Caco-2 (cell line): ENCODE measurements at regions not wholly inside any gene's neighbourhood (a gene's known extent, or its start where the extent isn't known, plus 50 kb on each side); places are given as distances from the start of the nearest gene placed in this dataset.

ENCODE experiments used
- BruUV-seq: library from RNA; stranded (reverse); fragments of 400-500 nt; replicated peaks from 2 replicates; lab custom pipeline; 2021; lab: Mats Ljungman, UMichigan
- CTCF ChIA-PET: fragments of 300-600 bp; sonication (Branson Sonifier 250); formaldehyde crosslinking; loops from one replicate; lab custom pipeline; 2022; ENCODE audit warnings: antibody characterized with exemption; lab: Charles Lee
- POLR2A ChIA-PET: fragments of 300-600 bp; sonication (Branson Sonifier 250); formaldehyde crosslinking; loops from one replicate; lab custom pipeline; 2022; ENCODE audit warnings: antibody characterized with exemption; lab: Charles Lee
- DNase-seq, 2 experiments: peaks; one replicate each; pipeline versions ENCODE4 v3.0.0 to v3.0.0-alpha.2; 2020 to 2022
- H3K27me3 ChIP-seq: replicated peaks from 2 replicates; pipeline ENCODE4 v1.6.0; 2011; ENCODE audit warnings: low read length; ENCODE audit not compliant: control insufficient read depth, insufficient read depth
- H3K36me3 ChIP-seq: 2 replicates; pipeline ENCODE4 v1.5.1; 2011; ENCODE audit warnings: low read length; ENCODE audit not compliant: control insufficient read depth, insufficient read depth
- H3K4me1 ChIP-seq: fragments of 250-450 bp; sonication (Bioruptor Pico); 2 replicates; pipeline ENCODE4 v1.5.1; 2020; ENCODE audit warnings: mild to moderate bottlenecking
- H3K4me3 ChIP-seq: 2 replicates; pipeline ENCODE4 v1.5.1; 2011; ENCODE audit warnings: low read depth, mild to moderate bottlenecking, control low read depth, low read length
- H3K9me3 ChIP-seq: fragments of 250-450 bp; sonication (Bioruptor Pico); 2 replicates; pipeline ENCODE4 v1.5.1; 2020; ENCODE audit warnings: mild to moderate bottlenecking, moderate library complexity
- H3K27ac Mint-ChIP-seq: one replicate; pipeline ENCODE4 v1.8.0; 2022; ENCODE audit warnings: mixed read lengths; ENCODE audit not compliant: unreplicated experiment
- H3K27me3 Mint-ChIP-seq: one replicate; pipeline ENCODE4 v1.8.0; 2022; ENCODE audit warnings: mixed read lengths; ENCODE audit not compliant: insufficient read depth, unreplicated experiment
- H3K36me3 Mint-ChIP-seq: one replicate; pipeline ENCODE4 v1.8.0; 2022; ENCODE audit warnings: mild to moderate bottlenecking, mixed read lengths; ENCODE audit not compliant: insufficient read depth, unreplicated experiment
- H3K4me1 Mint-ChIP-seq: one replicate; pipeline ENCODE4 v1.8.0; 2022; ENCODE audit warnings: low read depth, mixed read lengths; ENCODE audit not compliant: unreplicated experiment
- H3K4me3 Mint-ChIP-seq: one replicate; pipeline ENCODE4 v1.8.0; 2022; ENCODE audit warnings: mild to moderate bottlenecking, moderate library complexity, mixed read lengths; ENCODE audit not compliant: unreplicated experiment
- H3K9me3 Mint-ChIP-seq: one replicate; pipeline ENCODE4 v1.8.0; 2022; ENCODE audit warnings: mixed read lengths; ENCODE audit not compliant: unreplicated experiment
- CTCF ChIP-seq, 2 experiments: fragments of 200-600 bp in 1 of 2; IDR thresholded peaks; 1 replicate in 1 of 2; 2 replicates in 1 of 2; pipeline versions ENCODE4 v1.5.1 to v1.8.0; 2011 to 2022; ENCODE audit warnings: antibody characterized with exemption in 1 of 2, control low read depth in 1 of 2, inconsistent platforms in 1 of 2, low read depth in 1 of 2, low read length in 1 of 2, mild to moderate bottlenecking in 1 of 2, moderate library complexity in 1 of 2; ENCODE audit not compliant: insufficient read depth in 1 of 2, severe bottlenecking in 1 of 2, unreplicated experiment in 1 of 2
- intact Hi-C: fragments of 100-400 bp; cut with micrococcal nuclease; formaldehyde crosslinking; loops from one replicate; pipeline ENCODE4 v1.10.0; 2022; ENCODE audit not compliant: unreplicated experiment

DNA sequence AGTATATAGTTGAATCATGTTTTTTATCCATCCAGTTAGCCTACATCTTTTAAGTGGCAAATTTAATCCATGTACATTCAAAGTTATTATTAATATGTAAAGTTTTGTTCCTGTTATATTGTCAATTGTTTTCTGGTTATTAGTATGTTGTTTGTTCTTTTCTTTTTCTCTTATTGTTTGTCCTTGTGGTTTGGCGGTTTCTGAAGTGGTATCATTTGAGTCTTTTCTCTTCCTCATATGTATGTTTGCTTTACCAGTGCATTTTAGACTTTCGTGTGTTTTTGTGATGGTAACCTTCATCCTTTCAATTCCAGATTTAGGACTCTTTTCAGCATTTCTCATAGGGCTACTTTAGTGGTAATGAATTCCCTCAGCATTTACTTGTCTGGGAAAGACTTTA is 130.4 kb upstream of the RFX3 start:
- no peak for TF ChIP-seq CTCF (IDR thresholded peaks at IDR 0.05; ENCODE audit: insufficient read depth in 1 of 2, low read depth in 1 of 2, low read length in 1 of 2, severe bottlenecking in 1 of 2, unreplicated experiment in 1 of 2)
- no peak overlapping the region for H3K4me3 Mint-ChIP-seq
- H3K27me3 Mint-ChIP-seq, result peaks cover 5% of the 10 kb centered on the region
- no peaks in the 10 kb centered on the region for H3K27me3 ChIP-seq
- DNase-seq, result no peak
- no peaks in the 10 kb centered on the region for H3K4me1 Mint-ChIP-seq
- H3K36me3 Mint-ChIP-seq, result no peaks in the 10 kb centered on the region
- no peak overlapping the region for H3K4me3 ChIP-seq
- BruUV-seq, result no TSS peak
- H3K36me3 ChIP-seq, result no peaks in the 10 kb centered on the region
- no peaks in the 10 kb centered on the region for H3K4me1 ChIP-seq
- H3K9me3 ChIP-seq, result no peaks in the 10 kb centered on the region
- intact Hi-C loops, result no loop called here
- ChIA-PET CTCF (no interaction called here), POLR2A (no interaction called here)
- no peak overlapping the region for H3K27ac Mint-ChIP-seq
- no peaks in the 10 kb centered on the region for H3K9me3 Mint-ChIP-seq

GRCh38 chr9:3650994-3651622 is 125.3 kb upstream of the RFX3 start:
- H3K4me3 ChIP-seq, result no peak overlapping the region
- DNase-seq, result no peak
- ChIA-PET POLR2A (no interaction called here), CTCF (interaction anchor here (0.7 kb wide), 1 partner anchor 184 kb away, joined by 3 read pairs; no protein-coding TSS in a partner anchor)
- H3K36me3 ChIP-seq, result no peaks in the 10 kb centered on the region
- BruUV-seq, result no TSS peak
- H3K36me3 Mint-ChIP-seq, result no peaks in the 10 kb centered on the region
- TF ChIP-seq CTCF (IDR thresholded peaks at IDR 0.05; ENCODE audit: insufficient read depth in 1 of 2, low read depth in 1 of 2, low read length in 1 of 2, severe bottlenecking in 1 of 2, unreplicated experiment in 1 of 2), result no peak
- intact Hi-C loops, result no loop called here
- no peaks in the 10 kb centered on the region for H3K9me3 ChIP-seq
- peaks cover 2% of the 10 kb centered on the region for H3K27me3 Mint-ChIP-seq
- no peaks in the 10 kb centered on the region for H3K27me3 ChIP-seq
- H3K27ac Mint-ChIP-seq, result no peak overlapping the region
- no peaks in the 10 kb centered on the region for H3K4me1 ChIP-seq
- H3K4me3 Mint-ChIP-seq, result no peak overlapping the region
- H3K9me3 Mint-ChIP-seq, result no peaks in the 10 kb centered on the region
- no peaks in the 10 kb centered on the region for H3K4me1 Mint-ChIP-seq

DNA sequence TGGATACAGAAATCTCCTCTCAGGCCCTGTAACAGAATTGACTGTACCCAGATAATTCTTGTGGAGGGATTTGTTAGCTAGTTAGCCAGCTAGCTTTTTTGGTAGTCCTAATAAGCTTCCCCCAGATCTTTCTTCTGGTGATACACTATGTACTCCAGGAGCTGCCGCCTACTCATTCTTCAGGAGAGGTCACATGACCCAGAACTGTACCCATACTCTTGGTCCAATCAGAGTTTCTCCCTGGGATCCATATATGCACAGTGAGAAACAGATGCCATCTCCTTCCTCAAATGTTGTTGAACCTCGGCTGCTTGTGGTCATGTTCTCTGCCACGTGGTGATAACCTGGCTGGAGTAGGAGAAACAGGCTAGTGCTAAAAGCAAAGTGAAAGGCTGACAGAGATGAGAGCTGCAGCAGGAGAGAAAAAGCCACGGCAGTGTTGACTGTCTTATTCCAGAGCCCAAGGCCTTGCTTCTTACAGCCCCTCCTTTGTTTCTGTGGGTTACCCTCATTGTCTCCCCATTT is 123.0 kb upstream of the RFX3 start:
- H3K4me1 Mint-ChIP-seq, result no peaks in the 10 kb centered on the region
- no peaks in the 10 kb centered on the region for H3K36me3 ChIP-seq
- intact Hi-C loops, result no loop called here
- H3K27ac Mint-ChIP-seq, result no peak overlapping the region
- BruUV-seq, result no TSS peak
- no peaks in the 10 kb centered on the region for H3K4me1 ChIP-seq
- H3K4me3 ChIP-seq, result no peak overlapping the region
- TF ChIP-seq CTCF (IDR thresholded peaks at IDR 0.05; ENCODE audit: insufficient read depth in 1 of 2, low read depth in 1 of 2, low read length in 1 of 2, severe bottlenecking in 1 of 2, unreplicated experiment in 1 of 2), result no peak
- no peaks in the 10 kb centered on the region for H3K9me3 Mint-ChIP-seq
- ChIA-PET POLR2A (no interaction called here), CTCF (no interaction called here)
- peaks cover 2% of the 10 kb centered on the region for H3K27me3 Mint-ChIP-seq
- H3K36me3 Mint-ChIP-seq, result no peaks in the 10 kb centered on the region
- H3K9me3 ChIP-seq, result no peaks in the 10 kb centered on the region
- no peaks in the 10 kb centered on the region for H3K27me3 ChIP-seq
- no peak for DNase-seq
- H3K4me3 Mint-ChIP-seq, result no peak overlapping the region
